ENCODE measurements at regions not wholly inside any gene's neighbourhood (a gene's known extent, or its start where the extent isn't known, plus 50 kb on each side); places are given as distances from the start of the nearest gene placed in this dataset.

DNA sequence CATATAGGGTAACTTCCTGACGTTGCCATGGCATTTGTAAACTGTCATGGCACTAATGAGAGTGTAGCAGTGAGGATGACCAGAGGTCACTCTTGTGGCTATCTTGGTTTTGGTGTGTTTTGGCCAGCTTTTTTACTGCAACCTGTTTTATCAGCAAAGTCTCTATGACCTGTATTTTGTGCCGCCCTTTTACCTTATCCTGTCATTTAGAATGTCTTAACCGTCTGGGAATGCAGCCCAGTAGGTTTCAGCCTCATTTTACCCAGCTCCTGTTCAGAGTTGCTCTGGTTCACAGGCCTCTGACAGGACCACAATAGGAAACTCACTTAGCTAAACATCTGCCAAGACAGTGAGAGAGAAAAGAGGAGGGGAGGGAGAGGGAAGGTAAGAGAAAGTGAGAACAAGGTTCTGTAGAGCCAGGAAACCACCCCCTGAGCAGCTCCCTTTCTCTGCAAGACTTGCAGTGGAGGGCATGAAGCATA lies 64.8 kb upstream of the PLEKHG3 start:
- H3K27ac ChIP-seq = no peak overlapping the region
- peak; percentile 45 for DNase-seq (ENCODE audit: low read depth, low spot score)

- peak; percentile 55 for DNase-seq (ENCODE audit: low read depth, low spot score)
- no peak overlapping the region for H3K27ac ChIP-seq
Observed at GRCh38 chr14:64640839-64641238, 63.4 kb upstream of the PLEKHG3 start.

GRCh38 chr14:64641760-64642159 lies 62.5 kb upstream of the PLEKHG3 start:
- no peak for DNase-seq (ENCODE audit: low read depth, low spot score)
- H3K27ac ChIP-seq = no peak overlapping the region

GRCh38 chr14:64643709-64644108 lies 60.5 kb upstream of the PLEKHG3 start:
- H3K27ac ChIP-seq = no peak overlapping the region
- DNase-seq (ENCODE audit: low read depth, low spot score) = no peak

GRCh38 chr14:64644629-64645028 lies 59.6 kb upstream of the PLEKHG3 start:
- no peak for DNase-seq (ENCODE audit: low read depth, low spot score)
- H3K27ac ChIP-seq = no peak overlapping the region

DNA sequence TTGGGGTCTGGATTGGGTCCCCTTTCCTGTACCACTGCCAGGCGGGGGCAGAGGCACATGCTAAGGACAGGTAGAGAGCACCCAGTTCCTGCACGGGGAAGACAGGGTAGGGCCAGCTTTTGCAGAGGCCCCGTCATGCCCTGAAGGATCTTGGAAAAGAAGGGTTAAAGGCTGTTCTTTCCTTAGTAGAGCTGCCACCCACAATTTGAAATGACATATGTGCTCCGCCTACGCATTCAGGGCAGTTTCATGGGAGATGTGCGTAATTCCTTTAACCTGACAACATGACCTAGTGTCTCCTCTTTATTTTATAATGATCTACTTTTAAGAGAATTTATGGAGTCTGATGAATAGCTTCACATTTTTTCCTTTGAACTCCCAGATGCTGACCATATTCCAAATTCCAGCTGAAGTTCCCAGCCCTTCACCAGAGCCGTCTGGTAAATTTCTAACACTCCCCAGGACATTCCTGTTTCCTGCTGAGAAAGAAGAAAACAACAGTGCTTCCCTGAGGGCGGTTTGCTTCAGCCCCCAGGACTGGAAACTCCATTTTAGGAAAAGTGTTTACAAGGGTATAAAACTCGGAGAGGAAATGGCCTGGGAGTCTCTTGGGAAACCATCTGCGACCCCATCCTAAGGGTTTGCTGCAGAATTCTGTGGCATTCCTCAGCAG lies 58.9 kb upstream of the PLEKHG3 start:
- no peak for DNase-seq (ENCODE audit: low read depth, low spot score)
- H3K27ac ChIP-seq = no peak overlapping the region

- H3K27ac ChIP-seq = no peak overlapping the region
- DNase-seq (ENCODE audit: low read depth, low spot score) = no peak
Observed at GRCh38 chr14:64646103-64646502, 58.1 kb upstream of the PLEKHG3 start.

- H3K27ac ChIP-seq = no peak overlapping the region
- no peak for DNase-seq (ENCODE audit: low read depth, low spot score)
Observed at GRCh38 chr14:64649383-64649998, 54.7 kb upstream of the PLEKHG3 start.

GRCh38 chr14:64653900-64654245 lies 50.4 kb upstream of the PLEKHG3 start:
- H3K27ac ChIP-seq = peak overlapping the region; percentile 0
- no peak for DNase-seq (ENCODE audit: low read depth, low spot score)

DNA sequence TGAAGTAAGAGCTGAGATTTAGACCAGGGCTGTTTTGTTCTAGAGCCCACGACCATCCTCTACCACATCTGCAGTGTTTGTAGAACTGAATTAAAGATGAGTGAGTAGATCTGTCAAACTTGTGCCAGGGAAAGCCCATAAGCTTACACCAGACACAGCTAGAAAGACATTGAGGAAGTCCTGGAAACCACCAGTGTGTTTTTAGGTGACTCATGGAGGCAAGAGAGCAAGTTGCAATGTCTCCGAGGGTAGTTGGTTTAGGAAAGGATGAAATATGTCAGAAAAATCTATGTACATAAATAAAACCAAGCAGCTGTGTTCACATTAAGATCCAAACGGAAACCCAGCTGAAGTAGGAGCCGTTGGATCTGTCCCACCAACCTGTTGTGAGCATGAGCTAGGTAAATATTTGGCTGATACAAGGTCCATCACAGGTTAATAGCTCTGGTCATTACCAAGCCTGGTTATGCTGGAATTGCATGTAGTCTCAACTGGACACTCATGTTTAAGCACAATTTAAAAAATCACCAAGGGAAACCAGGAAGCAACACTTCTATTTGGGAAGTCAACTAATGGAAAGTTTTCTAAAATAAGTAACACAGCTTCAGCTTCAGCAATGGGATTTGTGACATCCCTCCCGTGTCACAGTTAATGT lies 49.9 kb upstream of the PLEKHG3 start:
- no peak for DNase-seq (ENCODE audit: low read depth, low spot score)
- peak overlapping the region; percentile 0 for H3K27ac ChIP-seq
